GM12892 (cell line): ENCODE measurements at regions not wholly inside any gene's neighbourhood (a gene's known extent, or its start where the extent isn't known, plus 50 kb on each side); places are given as distances from the start of the nearest gene placed in this dataset.

ENCODE experiments used
- POLR2A ChIP-seq: IDR thresholded peaks from 2 replicates; pipeline ENCODE4 v1.6.1; 2011; ENCODE audit warnings: low read depth, low read length, control low read depth
- POLR2AphosphoS5 ChIP-seq: IDR thresholded peaks from 2 replicates; pipeline ENCODE4 v1.6.1; 2011; ENCODE audit warnings: low read depth, low read length, control low read depth

DNA sequence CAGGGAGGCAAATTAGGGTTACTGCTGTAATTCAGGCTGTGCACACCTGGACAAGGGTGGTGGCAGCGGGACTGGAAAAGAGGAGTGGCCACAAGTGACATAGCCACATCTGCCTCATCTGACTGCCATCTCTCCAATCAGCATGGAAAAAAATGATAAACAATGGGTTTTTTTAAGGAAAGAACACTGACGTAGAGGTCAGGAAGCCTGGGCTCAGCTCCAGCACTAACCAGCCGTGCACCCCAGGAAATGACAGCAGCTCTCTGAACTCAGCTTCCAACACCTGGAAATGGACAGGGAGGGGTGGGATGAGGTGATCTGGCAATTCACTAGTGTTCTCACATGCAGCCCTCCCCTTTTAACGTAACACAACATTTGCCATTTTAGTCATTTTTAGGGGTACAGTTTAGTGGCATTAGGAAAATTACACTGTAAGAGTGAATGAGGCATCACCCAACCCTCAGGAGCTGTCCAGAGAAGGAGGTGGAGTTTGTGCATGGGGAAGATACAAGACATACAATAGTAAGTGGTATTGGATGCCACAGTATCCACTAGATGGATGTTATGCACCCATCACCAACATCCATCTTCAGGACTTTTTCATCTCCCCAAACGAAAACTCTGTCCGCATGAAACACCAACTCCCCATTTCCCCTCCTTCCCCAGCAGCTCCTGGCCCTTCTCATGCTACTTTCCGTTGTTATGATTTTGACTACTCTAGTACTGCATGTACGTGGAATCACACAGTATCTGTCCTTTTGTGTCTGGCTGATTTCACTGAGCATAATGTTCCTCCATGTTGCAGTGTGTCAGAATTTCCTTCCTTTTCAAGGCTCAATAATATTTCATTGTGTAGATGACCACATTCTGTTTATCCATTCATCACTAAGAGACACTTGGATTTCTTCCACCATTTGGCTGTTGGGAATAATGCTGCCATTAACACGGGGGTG lies 215.5 kb upstream of the ECI2 start:
- TF ChIP-seq POLR2A: no peak
- no peak for TF ChIP-seq POLR2AphosphoS5
